ENCODE measurements at regions not wholly inside any gene's neighbourhood (a gene's known extent, or its start where the extent isn't known, plus 50 kb on each side); places are given as distances from the start of the nearest gene placed in this dataset.

- TF ChIP-seq CTCF (CRISPR knock-in tag; IDR thresholded peaks at IDR 0.05) (no peak), RFX5 (IDR thresholded peaks at IDR 0.05; ENCODE audit: low read depth, low read length) (no peak), ETV6 (CRISPR knock-in tag; conservative IDR thresholded peaks at IDR 0.05) (no peak), POLR2A (IDR thresholded peaks at IDR 0.05; ENCODE audit: insufficient read depth in 1 of 2, low read depth in 2 of 2, low read length in 2 of 2) (no peak), SIN3B (IDR thresholded peaks at IDR 0.05; ENCODE audit: low read length) (no peak), NCOR1 (IDR thresholded peaks at IDR 0.05; ENCODE audit: borderline replicate concordance, low read length) (no peak), SCMH1 (CRISPR knock-in tag; IDR thresholded peaks at IDR 0.05; ENCODE audit: borderline replicate concordance) (no peak), ZNF790 (CRISPR knock-in tag; IDR thresholded peaks at IDR 0.05; ENCODE audit: borderline replicate concordance) (no peak), PATZ1 (CRISPR knock-in tag; IDR thresholded peaks at IDR 0.05) (no peak), SIN3A (IDR thresholded peaks at IDR 0.05; ENCODE audit: borderline replicate concordance, low read depth, low read length) (no peak), RNF2 (conservative IDR thresholded peaks at IDR 0.05; ENCODE audit: low read depth) (no peak)
These were observed 181.2 kb upstream of the EDIL3 start for GRCh38 chr5:84565866-84566265.

All from HepG2 (cell line).